Ovary (tissue), 7 donors: ENCODE measurements at regions not wholly inside any gene's neighbourhood (a gene's known extent, or its start where the extent isn't known, plus 50 kb on each side); places are given as distances from the start of the nearest gene placed in this dataset.
"Not testable (repeated sequence)": the region's sequence is repeated elsewhere in the genome, so short reads cannot be mapped to it uniquely, and the experiment has no call there.

Experiments used
- DNase-seq, 5 donors: peaks; one replicate each; pipeline ENCODE4 v3.0.0-alpha.2; 2019 to 2020
- H3K27ac ChIP-seq, 2 donors: fragments of 200-600 bp; one replicate each; pipeline versions ENCODE4 v1.5.1 to v1.8.0; 2019 to 2022
- H3K27me3 ChIP-seq: fragments of 200-600 bp; one replicate; pipeline ENCODE4 v1.8.0; 2022
- H3K36me3 ChIP-seq: fragments of 200-600 bp; sonication (generic); one replicate; pipeline ENCODE4 v1.5.1; 2019
- H3K4me1 ChIP-seq: one replicate; pipeline ENCODE4 v1.8.1; 2013; ENCODE audit warnings: mild to moderate bottlenecking, moderate library complexity; ENCODE audit not compliant: insufficient read depth
- H3K4me3 ChIP-seq: fragments of 200-600 bp; sonication (generic); one replicate; pipeline ENCODE4 v1.5.1; 2017
- H3K9me3 ChIP-seq, 2 donors: fragments of 200-600 bp in 1 of 2; sonication (generic) in 1 of 2; one replicate each; pipeline versions ENCODE4 v1.5.1 to v1.8.1; 2013 to 2019; ENCODE audit warnings: mild to moderate bottlenecking in 1 of 2, moderate library complexity in 1 of 2
- EP300 ChIP-seq: sonication (generic); formaldehyde crosslinking; IDR thresholded peaks from one replicate; pipeline ENCODE4 v1.6.1; 2017; ENCODE audit warnings: antibody characterized with exemption
- POLR2A ChIP-seq: fragments of 450-650 bp; IDR thresholded peaks from one replicate; pipeline ENCODE4 v1.6.1; 2017; ENCODE audit warnings: antibody characterized with exemption, mild to moderate bottlenecking, moderate library complexity
- WGBS, 3 donors: extraction: QIAGEN DNeasy Blood & Tissue Kit in 1 of 3; methylation state at CpG; one replicate each; pipeline versions ENCODE4 v1.1.5 to v1.1.7; 2013 to 2017; 5-methylcytosine and 5-hydroxymethylcytosine counted together
- intact Hi-C, 4 donors: fragments of 100-400 bp; cut with DNase I; formaldehyde crosslinking; loops; one replicate each; pipeline versions ENCODE4 v1.11.0 to v1.15.1; 2022 to 2023
- TF ChIP-seq, protein P1 (sequence below), 3 donors: fragments of 450-650 bp in 2 of 3; fragments of 200-600 bp in 1 of 3; IDR thresholded peaks; one replicate each; pipeline versions ENCODE4 v1.5.1 to v1.8.0; 2016 to 2022; ENCODE audit warnings: antibody characterized with exemption in 3 of 3, mild to moderate bottlenecking in 1 of 3
- donor health status: DM: no; HTN: no; CAD: no; lungs with moderate emphysema.
- donor health status: DM: no; HTN: no; CAD: no.
- donor health status: Bipolar disorder and iron deficiency.
- donor health status: DM: no; HTN: no; CAD: no.
- donor health status: DM: yes; HTN: yes; CAD: no.

DNA sequence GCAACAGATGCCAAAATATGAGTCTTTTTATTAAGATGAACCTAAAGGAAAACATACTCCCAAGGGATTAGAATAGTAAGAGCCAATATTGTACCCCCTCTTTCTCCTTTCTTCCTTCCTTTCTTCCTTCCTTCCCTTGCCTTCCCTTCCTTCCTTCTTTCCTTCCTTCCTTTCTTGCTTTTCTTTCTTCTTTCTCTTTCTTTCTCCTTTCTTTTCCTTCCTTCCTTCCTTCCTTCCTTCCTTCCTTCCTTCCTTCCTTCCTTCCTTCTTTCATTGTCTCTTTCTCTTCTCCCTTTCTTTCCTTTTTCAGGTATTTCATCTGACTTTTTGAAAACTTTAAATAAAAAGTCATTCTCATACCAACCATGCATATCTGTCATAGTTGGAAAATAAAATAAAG lies 892.5 kb downstream of the LRFN5 start:
- no peaks in the 10 kb centered on the region for H3K36me3 ChIP-seq
- no peak overlapping the region for H3K4me3 ChIP-seq
- H3K9me3 ChIP-seq = no peaks in the 10 kb centered on the region
- no peaks in the 10 kb centered on the region for H3K4me1 ChIP-seq
- intact Hi-C loops = no loop called here
- H3K27me3 ChIP-seq = no peaks in the 10 kb centered on the region
- H3K27ac ChIP-seq = no peak overlapping the region
- no peak for DNase-seq
- TF ChIP-seq POLR2A (no peak), EP300 (no peak)
- TF ChIP-seq, protein P1, sequence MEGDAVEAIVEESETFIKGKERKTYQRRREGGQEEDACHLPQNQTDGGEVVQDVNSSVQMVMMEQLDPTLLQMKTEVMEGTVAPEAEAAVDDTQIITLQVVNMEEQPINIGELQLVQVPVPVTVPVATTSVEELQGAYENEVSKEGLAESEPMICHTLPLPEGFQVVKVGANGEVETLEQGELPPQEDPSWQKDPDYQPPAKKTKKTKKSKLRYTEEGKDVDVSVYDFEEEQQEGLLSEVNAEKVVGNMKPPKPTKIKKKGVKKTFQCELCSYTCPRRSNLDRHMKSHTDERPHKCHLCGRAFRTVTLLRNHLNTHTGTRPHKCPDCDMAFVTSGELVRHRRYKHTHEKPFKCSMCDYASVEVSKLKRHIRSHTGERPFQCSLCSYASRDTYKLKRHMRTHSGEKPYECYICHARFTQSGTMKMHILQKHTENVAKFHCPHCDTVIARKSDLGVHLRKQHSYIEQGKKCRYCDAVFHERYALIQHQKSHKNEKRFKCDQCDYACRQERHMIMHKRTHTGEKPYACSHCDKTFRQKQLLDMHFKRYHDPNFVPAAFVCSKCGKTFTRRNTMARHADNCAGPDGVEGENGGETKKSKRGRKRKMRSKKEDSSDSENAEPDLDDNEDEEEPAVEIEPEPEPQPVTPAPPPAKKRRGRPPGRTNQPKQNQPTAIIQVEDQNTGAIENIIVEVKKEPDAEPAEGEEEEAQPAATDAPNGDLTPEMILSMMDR (IDR thresholded peaks at IDR 0.05) = no peak

DNA sequence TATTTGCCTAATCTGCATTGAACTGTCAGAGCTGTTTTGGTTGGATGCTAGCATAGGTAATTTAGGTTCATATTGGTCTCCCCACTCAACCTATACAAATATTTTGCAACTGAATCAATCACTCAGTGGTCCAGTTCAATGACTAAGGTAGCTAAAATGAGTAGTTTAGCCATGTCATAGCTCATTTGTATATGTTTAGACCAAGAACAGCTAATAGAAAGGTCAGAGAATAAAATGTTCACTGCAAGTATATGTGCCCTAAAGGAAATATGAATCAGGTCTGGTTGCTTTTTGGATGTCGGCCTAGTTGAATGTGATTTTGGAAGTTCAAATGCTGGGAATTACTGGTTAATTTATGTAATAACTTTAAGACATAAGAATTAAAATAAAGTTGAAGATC lies 883.9 kb downstream of the LRFN5 start:
- Histone ChIP-seq H3K27me3 (no peaks in the 10 kb centered on the region), H3K4me3 (no peak overlapping the region), H3K36me3 (no peaks in the 10 kb centered on the region), H3K27ac (no peak overlapping the region), H3K9me3 (no peaks in the 10 kb centered on the region), H3K4me1 (no peaks in the 10 kb centered on the region)
- TF ChIP-seq EP300 (no peak), POLR2A (no peak)
- TF ChIP-seq, protein P1 (IDR thresholded peaks at IDR 0.05) = no peak
- DNase-seq = no peak
- intact Hi-C loops = no loop called here
- 91 to 97% (median 93%) methylated on average over 1 of the region's 1 CpG for WGBS, 3 donors

DNA sequence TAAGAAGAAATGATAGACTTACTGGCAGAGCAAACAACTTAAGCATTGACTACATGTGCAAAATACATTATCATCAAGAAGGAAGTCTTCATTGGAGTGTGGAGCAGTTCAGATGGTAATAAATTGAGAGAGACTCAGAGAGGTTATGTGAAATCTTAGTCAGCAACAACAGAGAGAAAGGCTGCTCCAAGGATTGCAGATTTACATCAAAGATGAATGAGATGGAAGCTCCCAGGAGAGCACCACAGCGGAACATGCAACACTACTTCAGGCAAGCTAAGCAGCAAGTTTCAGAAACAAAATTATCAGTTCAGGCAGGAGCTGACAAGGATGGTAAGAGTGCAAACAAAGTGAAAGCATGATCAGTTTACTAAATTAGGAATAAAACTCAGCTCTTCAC lies 882.3 kb downstream of the LRFN5 start:
- no peaks in the 10 kb centered on the region for H3K36me3 ChIP-seq
- no peak overlapping the region for H3K27ac ChIP-seq
- DNase-seq = no peak
- TF ChIP-seq POLR2A = no peak
- TF ChIP-seq, protein P1 (IDR thresholded peaks at IDR 0.05) = no peak
- no peak for TF ChIP-seq EP300
- no peak overlapping the region for H3K4me3 ChIP-seq
- intact Hi-C loops = no loop called here
- H3K4me1 ChIP-seq = no peaks in the 10 kb centered on the region
- H3K27me3 ChIP-seq = no peaks in the 10 kb centered on the region
- no peaks in the 10 kb centered on the region for H3K9me3 ChIP-seq
- 81 to 91% (median 84%) methylated on average over 1 of the region's 1 CpG for WGBS, 3 donors

DNA sequence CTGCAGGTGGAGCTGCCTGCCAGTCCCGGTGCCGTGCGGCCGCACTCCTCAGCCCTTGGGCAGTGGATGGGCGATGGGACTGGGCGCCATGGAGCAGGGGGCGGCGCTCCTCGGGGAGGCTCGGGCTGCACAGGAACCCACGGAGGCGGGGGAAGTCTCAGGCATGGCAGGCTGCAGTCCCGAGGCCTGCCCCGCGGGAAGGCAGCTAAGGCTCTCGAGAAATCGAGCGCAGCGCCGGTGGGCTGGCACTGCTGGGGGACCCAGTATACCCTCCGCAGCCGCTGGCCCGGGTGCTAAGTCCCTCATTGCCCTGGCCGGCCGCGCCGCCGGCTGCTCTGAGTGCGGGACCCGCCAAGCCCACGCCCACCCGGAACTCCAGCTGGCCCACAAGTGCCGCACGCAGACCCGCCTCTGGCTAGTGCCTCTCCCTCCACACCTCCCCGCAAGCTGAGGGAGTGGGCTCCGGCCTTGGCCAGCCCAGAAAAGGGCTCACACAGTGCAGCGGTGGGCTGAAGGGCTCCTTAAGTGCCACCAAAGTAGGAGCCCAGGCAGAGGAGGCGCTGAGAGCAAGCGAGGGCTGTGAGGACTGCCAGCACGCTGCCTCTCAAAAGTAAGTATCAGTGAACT lies 875.8 kb downstream of the LRFN5 start:
- H3K4me3 ChIP-seq, H3K4me1 ChIP-seq, H3K9me3 ChIP-seq, H3K36me3 ChIP-seq, DNase-seq, H3K27me3 ChIP-seq, H3K27ac ChIP-seq, intact Hi-C loops: not testable (repeated sequence)
- 97% methylated on average over 33 to 41 of the region's 41 CpGs for WGBS, 3 donors

DNA sequence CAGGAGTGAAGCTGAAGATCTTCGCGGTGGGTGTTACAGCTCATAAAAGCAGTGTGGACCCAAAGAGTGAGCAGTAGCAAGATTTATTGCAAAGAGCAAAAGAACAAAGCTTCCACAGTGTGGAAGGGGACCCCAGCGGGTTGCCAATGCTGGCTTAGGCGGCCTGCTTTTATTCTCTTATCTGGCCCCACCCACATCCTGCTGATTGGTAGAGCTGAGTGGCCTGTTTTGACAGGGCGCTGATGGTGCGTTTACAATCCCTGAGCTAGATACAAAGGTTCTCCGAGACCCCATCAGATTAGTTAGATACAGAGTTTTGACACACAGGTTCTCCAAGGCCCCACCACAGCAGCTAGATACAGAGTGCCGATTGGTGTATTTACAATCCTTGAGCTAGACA lies 875.0 kb downstream of the LRFN5 start:
- 91 to 95% (median 95%) methylated on average over 8 of the region's 8 CpGs for WGBS, 3 donors
- intact Hi-C loops, DNase-seq, H3K4me3 ChIP-seq, H3K27ac ChIP-seq, H3K4me1 ChIP-seq, H3K27me3 ChIP-seq, H3K9me3 ChIP-seq, H3K36me3 ChIP-seq: not testable (repeated sequence)

DNA sequence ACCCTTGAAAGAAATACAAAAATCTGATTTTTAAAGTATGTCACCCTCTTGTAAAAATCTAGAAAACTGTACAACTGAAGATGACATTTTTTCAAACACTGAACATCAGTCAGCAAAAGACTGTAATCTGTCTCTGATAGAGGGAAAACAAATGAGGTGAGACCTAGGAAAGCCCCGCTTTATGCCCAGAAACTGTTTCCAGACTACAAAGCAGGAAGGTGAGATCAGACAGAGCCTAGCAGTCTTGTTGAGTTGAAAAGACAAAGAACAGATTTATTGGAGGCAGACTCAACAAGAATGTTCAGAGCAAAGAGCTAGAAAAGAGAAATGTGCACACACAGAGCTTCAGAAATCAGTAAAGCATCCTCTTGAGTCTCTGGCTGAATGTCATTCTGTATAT lies 873.6 kb downstream of the LRFN5 start:
- H3K4me1 ChIP-seq = no peaks in the 10 kb centered on the region
- H3K4me3 ChIP-seq = no peak overlapping the region
- H3K27ac ChIP-seq = no peak overlapping the region
- H3K9me3 ChIP-seq = no peaks in the 10 kb centered on the region
- H3K36me3 ChIP-seq = no peaks in the 10 kb centered on the region
- intact Hi-C loops = no loop called here
- DNase-seq = no peak
- WGBS, 3 donors = 88 to 95% (median 88%) methylated on average over 1 of the region's 1 CpG
- TF ChIP-seq, protein P1 (IDR thresholded peaks at IDR 0.05) = no peak
- TF ChIP-seq POLR2A (no peak), EP300 (no peak)
- no peaks in the 10 kb centered on the region for H3K27me3 ChIP-seq
